GM10266 (cell line): ENCODE measurements at regions not wholly inside any gene's neighbourhood (a gene's known extent, or its start where the extent isn't known, plus 50 kb on each side); places are given as distances from the start of the nearest gene placed in this dataset.

ENCODE experiments used
- DNase-seq: peaks from one replicate; pipeline ENCODE4 v3.0.0; 2012; ENCODE audit errors: extremely low spot score
- TF ChIP-seq, protein P1 (sequence below): IDR thresholded peaks from 2 replicates; pipeline ENCODE4 v1.5.1; 2012; ENCODE audit warnings: mild to moderate bottlenecking, low read depth; ENCODE audit not compliant: control insufficient read depth, insufficient read depth; ENCODE audit errors: missing control alignments

DNA sequence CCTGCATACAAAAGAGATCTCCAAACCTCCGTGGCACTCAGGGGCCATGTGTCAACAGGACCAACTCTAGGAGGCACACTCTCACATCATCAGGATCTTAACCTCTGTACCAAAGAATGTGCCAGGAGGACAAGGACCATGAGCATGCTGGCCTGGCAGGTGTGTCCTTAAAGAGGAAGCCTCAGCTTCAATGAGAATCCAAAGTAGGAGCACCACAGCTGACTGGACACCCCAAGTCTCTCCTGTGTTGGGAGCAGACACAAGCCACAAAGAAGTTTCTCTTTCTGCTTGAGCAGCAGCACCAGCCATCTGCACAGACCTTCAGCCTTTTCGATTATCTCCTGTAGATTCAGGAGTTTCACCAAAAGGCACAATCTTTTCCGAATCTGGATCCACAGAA lies 1734.5 kb downstream of the TP53TG3F start:
- TF ChIP-seq, protein P1, sequence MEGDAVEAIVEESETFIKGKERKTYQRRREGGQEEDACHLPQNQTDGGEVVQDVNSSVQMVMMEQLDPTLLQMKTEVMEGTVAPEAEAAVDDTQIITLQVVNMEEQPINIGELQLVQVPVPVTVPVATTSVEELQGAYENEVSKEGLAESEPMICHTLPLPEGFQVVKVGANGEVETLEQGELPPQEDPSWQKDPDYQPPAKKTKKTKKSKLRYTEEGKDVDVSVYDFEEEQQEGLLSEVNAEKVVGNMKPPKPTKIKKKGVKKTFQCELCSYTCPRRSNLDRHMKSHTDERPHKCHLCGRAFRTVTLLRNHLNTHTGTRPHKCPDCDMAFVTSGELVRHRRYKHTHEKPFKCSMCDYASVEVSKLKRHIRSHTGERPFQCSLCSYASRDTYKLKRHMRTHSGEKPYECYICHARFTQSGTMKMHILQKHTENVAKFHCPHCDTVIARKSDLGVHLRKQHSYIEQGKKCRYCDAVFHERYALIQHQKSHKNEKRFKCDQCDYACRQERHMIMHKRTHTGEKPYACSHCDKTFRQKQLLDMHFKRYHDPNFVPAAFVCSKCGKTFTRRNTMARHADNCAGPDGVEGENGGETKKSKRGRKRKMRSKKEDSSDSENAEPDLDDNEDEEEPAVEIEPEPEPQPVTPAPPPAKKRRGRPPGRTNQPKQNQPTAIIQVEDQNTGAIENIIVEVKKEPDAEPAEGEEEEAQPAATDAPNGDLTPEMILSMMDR, result no peak
- no peak for DNase-seq

DNA sequence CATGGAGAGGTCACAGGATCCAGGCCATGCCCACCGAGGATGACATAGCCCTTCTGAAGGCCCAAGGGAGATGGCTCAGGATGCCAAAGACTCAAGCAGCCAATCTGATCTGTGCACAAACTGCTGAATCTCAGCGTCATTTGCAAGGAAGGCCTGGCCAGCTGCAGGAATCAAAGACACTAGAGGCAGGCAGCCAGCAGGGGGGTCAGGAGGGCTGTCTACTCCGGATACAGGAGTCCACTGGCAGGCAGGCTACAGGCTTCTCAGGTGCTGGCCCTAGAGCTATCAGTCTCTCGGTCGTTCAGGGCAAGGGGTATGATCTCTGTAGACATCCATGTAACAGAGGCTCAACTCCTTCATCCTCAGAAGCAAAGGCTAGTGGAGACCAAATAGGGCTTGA lies 1735.3 kb downstream of the TP53TG3F start:
- TF ChIP-seq, protein P1, result no peak
- DNase-seq, result no peak

DNA sequence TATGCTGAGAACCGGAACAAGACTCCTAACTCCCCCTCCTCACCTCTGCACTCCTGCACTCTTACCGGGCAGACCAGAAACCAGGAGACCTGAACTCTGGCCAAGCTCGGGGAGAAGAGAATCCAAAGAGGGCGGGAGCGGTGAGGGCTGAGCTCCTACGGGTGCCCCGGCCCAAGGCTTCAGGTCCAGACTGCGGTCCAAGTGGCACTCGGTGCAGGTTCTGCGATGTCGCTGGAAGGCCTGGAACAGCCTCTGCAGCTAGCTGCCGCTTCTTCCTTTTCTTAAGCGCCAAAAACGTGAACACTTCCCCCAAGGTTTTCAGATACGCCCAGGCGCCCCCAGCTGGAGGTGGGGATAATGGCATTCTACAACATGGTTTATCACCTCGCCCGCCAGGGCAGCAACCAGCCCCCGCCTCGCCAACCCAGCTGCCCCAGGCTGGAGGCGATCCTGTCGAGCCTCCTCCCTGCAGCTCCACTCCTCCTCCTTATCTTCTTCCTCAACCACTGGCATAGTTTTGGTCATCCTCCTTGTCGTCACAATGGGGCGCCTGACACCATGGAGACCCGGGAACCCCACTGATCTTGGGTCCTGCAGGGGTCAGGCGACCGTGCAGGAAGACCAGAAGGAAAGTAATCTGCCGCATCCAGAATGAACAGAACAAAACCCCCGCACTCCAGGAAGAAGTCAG lies 1735.9 kb downstream of the TP53TG3F start:
- TF ChIP-seq, protein P1, result no peak
- DNase-seq, result no peak

DNA sequence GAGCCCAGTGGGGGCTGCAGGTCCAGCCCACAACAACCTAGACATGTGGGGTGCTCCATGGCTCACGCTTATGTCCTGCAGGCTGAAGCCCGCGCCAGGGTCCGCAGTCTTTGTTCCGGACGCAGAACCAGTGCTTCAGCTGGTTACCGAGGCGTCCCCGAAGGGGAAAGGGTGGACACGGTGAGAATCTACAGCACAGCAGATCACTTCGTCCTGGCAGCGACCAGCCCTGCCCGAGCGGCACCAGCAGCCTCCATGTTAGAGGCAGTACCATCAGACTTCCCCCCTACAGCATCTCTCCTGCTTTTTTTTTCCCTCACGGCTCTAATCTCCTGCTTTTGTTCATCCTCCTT lies 1736.4 kb downstream of the TP53TG3F start:
- TF ChIP-seq, protein P1, result no peak
- no peak for DNase-seq

DNA sequence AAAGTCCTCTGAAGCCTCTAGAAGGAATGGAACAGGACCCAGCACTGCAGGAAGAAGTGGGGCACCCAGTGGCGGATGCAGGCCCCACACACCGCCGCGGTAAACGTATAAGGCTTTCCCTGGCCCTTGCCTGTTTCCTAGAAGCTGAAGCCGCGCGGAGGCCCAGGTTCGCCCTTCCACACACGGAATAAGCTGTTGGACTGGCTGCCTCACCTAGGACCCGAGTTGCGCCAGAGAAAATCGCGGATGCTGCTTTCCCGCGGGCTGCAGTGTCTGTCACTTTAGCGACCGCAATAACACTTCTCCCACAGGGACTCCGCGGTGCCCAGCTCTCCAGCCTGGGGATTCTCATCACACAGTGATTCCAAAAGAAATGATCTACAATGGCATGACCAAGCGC lies 1736.9 kb downstream of the TP53TG3F start:
- TF ChIP-seq, protein P1, result no peak

DNA sequence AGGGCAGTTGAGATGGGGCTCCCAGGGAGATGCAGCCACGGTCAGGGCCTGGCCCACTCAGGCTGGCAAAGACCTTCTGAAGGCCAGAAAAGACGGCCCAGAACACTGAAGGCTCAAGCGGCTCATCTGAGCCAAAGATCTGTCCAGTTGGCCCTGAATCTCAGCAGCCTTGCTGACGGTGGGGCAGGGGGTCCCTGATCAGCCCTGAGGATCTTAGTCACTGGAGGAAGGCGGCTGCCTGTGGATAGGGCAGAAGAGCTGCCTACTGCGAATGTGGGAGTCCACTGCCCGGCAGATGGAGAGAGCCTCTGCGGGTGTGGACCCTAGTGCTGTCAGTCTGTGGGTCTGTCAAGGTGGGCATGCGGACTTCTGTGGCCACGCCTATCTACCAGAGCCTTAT lies 1738.2 kb downstream of the TP53TG3F start:
- no peak for DNase-seq
- TF ChIP-seq, protein P1, result no peak

More for the DNA sequence above, 1736.9 kb downstream of the TP53TG3F start:
- no peak for DNase-seq
